ENCODE measurements at regions not wholly inside any gene's neighbourhood (a gene's known extent, or its start where the extent isn't known, plus 50 kb on each side); places are given as distances from the start of the nearest gene placed in this dataset.

DNA sequence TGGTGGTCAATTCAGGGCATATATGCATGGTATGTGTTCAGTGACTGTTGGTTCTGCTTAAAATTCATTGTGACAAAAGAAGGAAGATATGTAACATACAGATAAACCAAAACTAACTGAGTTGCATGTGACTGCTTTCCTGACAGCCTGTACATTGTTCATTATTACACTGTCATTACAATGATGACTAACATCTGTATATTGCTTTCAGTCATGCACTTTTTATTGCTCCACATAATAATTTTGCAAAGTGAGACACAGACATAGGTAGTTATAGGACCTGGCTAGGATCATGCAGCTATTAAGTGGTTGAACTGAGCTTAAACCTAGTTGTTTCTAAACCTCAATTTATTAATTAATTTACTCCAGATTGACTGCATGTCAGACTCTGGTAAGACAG, 703.2 kb downstream of the HDGFL1 start:
- Mint-ChIP-seq H3K9me3 (peaks cover 2 to 22% (median 7%) of the 10 kb centered on the region in 6 donors), H3K36me3 (no peaks in the 10 kb centered on the region), H3K4me3 (no peak overlapping the region), H3K27me3 (ENCODE audit: low read depth in 3 of 3) (peaks cover 0 to 2% (median 0%) of the 10 kb centered on the region in 3 donors), H3K27ac (no peak overlapping the region), H3K4me1 (no peaks in the 10 kb centered on the region)
- no peak for DNase-seq

DNA sequence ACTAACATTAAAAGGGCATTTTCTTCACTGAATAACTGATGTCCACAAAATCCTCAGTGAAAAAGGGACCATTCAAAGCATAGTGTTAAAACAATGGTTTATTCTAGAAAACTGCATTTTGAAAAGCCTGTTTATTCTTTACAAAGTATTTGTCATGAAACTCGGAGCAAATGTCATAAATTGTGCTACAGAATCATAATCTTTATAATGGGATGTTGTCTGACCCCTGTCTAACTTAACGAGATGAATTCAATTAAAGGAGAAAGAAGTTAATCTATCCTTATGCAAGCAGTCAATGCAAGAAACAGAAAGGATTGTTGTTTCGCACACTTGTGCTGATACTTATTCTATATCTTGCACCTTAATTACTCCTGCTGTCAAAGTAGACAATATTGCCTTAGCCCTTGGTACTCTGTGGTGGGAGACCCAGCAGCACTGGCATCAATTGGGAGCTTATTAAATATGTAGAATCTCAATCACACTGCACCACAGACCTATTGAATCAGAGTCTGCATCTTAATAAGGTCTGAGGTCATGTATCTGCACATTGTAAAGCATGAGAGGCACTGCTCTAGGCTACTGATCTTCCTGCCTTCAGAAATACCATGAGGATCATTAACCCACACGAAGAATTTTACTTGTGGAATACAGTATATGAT, 708.3 kb downstream of the HDGFL1 start:
- H3K4me1 Mint-ChIP-seq = no peaks in the 10 kb centered on the region
- no peaks in the 10 kb centered on the region for H3K36me3 Mint-ChIP-seq
- DNase-seq = no peak
- H3K27ac Mint-ChIP-seq = no peak overlapping the region
- H3K9me3 Mint-ChIP-seq = peaks cover 3 to 32% (median 6%) of the 10 kb centered on the region in 6 donors
- no peak overlapping the region for H3K4me3 Mint-ChIP-seq
- no peaks in the 10 kb centered on the region for H3K27me3 Mint-ChIP-seq (ENCODE audit: low read depth in 3 of 3)

DNA sequence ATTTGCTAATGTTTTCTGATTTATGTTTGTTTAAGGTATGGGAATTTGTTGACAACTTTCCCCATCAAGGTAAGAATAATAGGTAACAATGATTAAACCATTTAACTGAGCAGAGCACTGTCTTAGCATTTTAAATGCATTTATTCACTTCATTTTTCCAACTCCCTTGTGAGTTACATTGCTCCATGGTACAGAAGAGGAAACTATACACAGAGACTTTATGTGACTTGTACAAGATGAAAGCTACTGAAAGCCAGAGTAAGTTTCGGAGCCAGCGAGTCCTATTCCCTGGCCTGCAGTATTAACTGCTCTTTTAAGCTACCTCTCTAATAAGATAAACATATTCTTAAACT, 708.8 kb downstream of the HDGFL1 start:
- DNase-seq = no peak
- peaks cover 3 to 34% (median 8%) of the 10 kb centered on the region in 6 donors for H3K9me3 Mint-ChIP-seq
- no peaks in the 10 kb centered on the region for H3K36me3 Mint-ChIP-seq
- no peaks in the 10 kb centered on the region for H3K27me3 Mint-ChIP-seq (ENCODE audit: low read depth in 3 of 3)
- H3K4me1 Mint-ChIP-seq = no peaks in the 10 kb centered on the region
- H3K4me3 Mint-ChIP-seq = no peak overlapping the region
- H3K27ac Mint-ChIP-seq = no peak overlapping the region

DNA sequence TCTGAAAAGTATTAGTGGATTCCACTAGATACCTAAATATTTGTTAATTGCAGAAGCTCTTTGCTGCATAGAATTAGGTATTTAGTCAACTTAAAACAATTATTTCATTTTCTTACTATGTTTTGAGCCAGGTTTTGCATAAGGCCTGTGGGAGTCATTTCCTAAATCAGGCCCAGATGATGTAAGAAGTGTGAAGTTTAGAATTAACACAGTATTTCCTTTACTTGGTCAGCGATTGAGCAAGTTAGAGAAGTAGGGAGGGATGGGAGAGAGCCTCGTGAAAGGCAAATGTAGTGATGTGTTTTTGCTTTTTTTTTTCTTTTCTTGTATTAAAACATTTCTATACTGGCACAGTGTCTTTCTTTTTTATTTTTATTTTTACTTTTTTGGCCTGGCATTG, 711.1 kb downstream of the HDGFL1 start:
- H3K27ac Mint-ChIP-seq = no peak overlapping the region
- no peak overlapping the region for H3K4me3 Mint-ChIP-seq
- no peaks in the 10 kb centered on the region for H3K4me1 Mint-ChIP-seq
- no peaks in the 10 kb centered on the region for H3K36me3 Mint-ChIP-seq
- H3K27me3 Mint-ChIP-seq (ENCODE audit: low read depth in 3 of 3) = no peaks in the 10 kb centered on the region
- H3K9me3 Mint-ChIP-seq = peaks cover 4 to 46% (median 8%) of the 10 kb centered on the region in 6 donors
- DNase-seq = no peak

DNA sequence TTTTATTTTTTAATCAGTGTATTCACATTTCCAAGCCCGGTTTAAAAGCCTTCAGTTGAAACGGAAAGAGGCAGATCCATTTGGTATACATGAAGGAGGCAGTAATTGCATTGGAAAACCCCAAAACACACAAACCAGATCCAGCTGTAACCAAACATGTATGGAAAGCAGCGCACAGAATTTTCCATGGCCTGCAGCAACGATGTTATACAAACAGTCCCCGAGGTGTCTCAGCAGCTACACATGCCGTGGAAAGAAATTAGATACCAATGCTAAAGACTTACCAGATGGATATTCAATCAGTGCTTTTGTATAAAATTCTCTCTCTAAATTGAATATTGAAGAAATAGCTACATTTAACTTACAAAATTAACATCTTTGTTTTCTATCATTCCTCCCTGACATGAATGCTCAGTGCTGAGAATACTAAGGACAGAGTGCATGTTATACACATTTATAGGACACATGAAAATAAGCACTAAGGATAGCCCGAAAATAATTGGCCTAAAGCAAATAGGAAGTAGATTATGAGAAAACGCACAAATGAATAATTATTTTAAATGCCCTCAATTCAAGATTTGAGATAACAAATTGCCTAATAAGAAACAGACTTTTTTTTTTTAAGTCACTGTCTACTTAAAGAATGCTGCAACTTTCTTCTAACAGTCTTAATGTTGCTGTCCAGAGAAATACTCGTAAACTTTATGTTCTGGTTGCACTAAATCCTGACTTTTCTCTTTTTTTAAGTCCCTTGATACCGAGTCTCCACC, 713.1 kb downstream of the HDGFL1 start:
- Mint-ChIP-seq H3K4me3 (no peak overlapping the region), H3K27ac (no peak overlapping the region), H3K4me1 (no peaks in the 10 kb centered on the region), H3K27me3 (ENCODE audit: low read depth in 3 of 3) (no peaks in the 10 kb centered on the region), H3K36me3 (peaks cover 0 to 3% (median 0%) of the 10 kb centered on the region in 3 donors), H3K9me3 (peaks cover 4 to 51% (median 11%) of the 10 kb centered on the region in 6 donors)
- DNase-seq = no peak

DNA sequence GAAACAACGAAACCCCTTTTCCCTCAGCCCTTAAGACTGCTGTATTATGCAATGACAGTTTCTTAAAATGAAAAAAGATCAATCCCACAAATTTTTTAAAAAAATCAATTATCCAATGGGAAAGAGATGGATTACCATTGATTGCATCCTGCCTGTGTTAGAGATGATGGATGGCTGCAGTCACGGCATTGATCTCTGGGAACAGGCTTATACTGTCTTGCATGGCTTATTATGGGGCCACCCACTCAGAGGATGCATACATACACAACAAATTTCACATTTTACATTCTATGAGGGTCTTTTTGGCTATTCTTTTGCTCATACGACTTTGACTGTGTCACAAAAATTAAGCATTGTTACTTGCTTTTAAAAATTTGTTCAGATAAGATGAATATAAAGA, 724.3 kb downstream of the HDGFL1 start:
- peaks cover 0 to 3% (median 2%) of the 10 kb centered on the region in 3 donors for H3K27me3 Mint-ChIP-seq (ENCODE audit: low read depth in 3 of 3)
- no peak overlapping the region for H3K4me3 Mint-ChIP-seq

DNA sequence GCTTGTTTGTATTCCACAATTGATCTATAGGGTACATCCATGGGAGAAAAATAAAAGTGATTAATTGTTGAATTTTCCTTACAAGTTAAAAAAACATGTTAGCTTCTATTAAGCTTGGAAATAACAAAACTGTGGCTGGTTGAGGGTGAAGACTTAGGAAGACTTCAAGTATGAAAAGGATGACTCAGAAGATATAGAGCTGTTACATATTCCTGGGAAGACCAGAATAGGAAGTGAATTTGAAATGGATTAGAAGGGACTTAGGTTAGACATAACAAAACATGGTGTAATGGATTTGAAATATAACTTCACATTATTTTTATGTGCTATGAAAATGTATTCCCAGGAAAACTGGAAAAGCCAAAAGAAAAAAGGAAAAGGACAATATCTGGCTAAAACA, 732.2 kb downstream of the HDGFL1 start:
- no peak for DNase-seq
- H3K27ac Mint-ChIP-seq = no peak overlapping the region
- H3K9me3 Mint-ChIP-seq = peaks cover 0 to 29% (median 9%) of the 10 kb centered on the region in 6 donors
- no peaks in the 10 kb centered on the region for H3K4me1 Mint-ChIP-seq
- H3K27me3 Mint-ChIP-seq (ENCODE audit: low read depth in 3 of 3) = peaks cover 0 to 1% (median 0%) of the 10 kb centered on the region in 3 donors
- H3K36me3 Mint-ChIP-seq = no peaks in the 10 kb centered on the region
- H3K4me3 Mint-ChIP-seq = no peak overlapping the region

More for the DNA sequence above, 724.3 kb downstream of the HDGFL1 start:
- no peaks in the 10 kb centered on the region for H3K36me3 Mint-ChIP-seq
- no peak overlapping the region for H3K27ac Mint-ChIP-seq
- no peak for DNase-seq
- no peaks in the 10 kb centered on the region for H3K4me1 Mint-ChIP-seq
- H3K9me3 Mint-ChIP-seq = peaks cover 0 to 31% (median 9%) of the 10 kb centered on the region in 6 donors

DNA sequence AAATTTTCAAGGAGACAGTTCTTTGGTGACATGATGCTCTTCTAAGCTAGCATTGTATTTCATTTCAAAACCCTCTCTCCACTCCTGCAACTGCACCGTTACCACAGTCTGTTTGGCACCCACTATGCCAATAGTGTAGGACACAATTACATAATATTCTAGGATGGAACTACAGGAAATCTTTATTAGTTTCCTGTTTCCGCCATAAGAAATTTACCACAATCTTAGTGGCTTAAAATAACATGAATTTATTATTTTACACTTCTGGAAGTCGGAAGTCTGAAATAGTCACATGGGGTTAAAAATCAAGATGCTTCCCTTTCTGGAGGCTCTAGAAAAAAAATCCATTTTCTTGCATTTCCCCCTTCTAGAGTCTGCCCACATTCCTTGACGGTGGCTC, 733.1 kb downstream of the HDGFL1 start:
- Mint-ChIP-seq H3K27me3 (ENCODE audit: low read depth in 3 of 3) (peaks cover 0 to 1% (median 0%) of the 10 kb centered on the region in 3 donors), H3K9me3 (peaks cover 0 to 29% (median 8%) of the 10 kb centered on the region in 6 donors), H3K4me3 (no peak overlapping the region), H3K36me3 (no peaks in the 10 kb centered on the region), H3K27ac (no peak overlapping the region), H3K4me1 (no peaks in the 10 kb centered on the region)
- DNase-seq = no peak

DNA sequence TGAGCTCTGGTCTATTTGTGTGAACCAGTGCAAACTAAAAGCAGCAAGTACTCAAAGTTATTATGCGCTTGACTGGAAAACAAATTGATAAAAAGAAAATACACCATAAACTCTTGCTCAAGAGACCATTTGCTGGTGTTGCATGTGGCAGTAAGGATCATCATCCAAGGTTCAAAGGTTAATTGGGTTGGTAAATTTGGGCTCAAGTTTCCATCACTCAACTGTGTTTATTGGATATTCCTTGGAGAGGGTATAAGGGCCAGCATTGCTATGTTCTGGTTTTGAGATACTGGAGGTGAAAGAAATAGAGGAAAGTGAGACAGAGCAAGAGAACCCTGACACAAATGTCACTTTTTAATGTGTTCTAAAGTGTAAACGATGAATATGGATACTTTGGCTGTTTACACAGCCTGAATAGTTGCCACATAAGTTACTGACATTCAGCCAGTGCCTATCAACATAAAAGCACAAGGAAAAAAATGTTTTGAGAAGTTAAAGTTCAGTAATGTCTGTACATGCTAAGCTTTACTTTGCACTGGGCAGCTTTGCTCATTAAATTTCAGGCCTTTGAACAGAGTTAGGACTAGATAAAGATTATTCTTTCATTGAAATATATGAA, 736.1 kb downstream of the HDGFL1 start:
- Mint-ChIP-seq H3K4me3 (no peak overlapping the region), H3K4me1 (no peaks in the 10 kb centered on the region), H3K36me3 (no peaks in the 10 kb centered on the region), H3K9me3 (peaks cover 4 to 28% (median 12%) of the 10 kb centered on the region in 6 donors), H3K27ac (no peak overlapping the region), H3K27me3 (ENCODE audit: low read depth in 3 of 3) (peaks cover 0 to 2% (median 1%) of the 10 kb centered on the region in 3 donors)
- DNase-seq = no peak

DNA sequence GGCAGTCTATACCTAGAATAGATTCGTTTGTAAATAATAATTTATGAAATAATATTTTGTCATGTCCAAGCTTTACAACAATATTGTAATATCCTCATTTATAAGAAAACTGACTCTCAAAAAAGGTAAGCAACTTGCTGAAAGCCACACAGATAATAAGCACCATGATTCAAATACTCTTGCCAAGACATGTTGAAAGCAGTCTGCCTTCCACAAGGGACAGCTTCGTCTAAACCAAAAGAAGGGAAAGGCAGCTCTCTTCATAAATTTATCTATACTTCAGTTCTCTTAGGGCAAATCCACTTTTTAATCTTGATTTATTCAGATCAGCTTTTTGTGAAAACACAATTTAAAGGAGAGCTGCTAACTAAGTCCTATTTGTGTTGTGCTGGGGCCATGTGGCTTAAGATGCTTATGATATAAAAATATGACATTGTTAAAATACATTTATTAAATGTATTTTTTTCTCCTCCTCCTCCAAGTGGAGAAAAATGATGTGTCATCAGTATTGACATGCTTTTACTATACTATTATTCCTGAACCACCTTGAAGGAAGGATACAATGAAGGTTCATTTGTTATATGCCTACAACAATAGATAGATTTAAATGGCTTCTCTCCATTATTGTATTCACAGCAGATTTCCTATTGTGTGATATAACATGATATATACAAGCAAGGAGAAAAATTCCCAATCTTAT, 737.0 kb downstream of the HDGFL1 start:
- H3K36me3 Mint-ChIP-seq = no peaks in the 10 kb centered on the region
- peaks cover 1 to 2% (median 2%) of the 10 kb centered on the region in 3 donors for H3K27me3 Mint-ChIP-seq (ENCODE audit: low read depth in 3 of 3)
- peaks cover 6 to 32% (median 12%) of the 10 kb centered on the region in 6 donors for H3K9me3 Mint-ChIP-seq
- DNase-seq = no peak
- no peak overlapping the region for H3K27ac Mint-ChIP-seq
- no peak overlapping the region for H3K4me3 Mint-ChIP-seq
- H3K4me1 Mint-ChIP-seq = no peaks in the 10 kb centered on the region

DNA sequence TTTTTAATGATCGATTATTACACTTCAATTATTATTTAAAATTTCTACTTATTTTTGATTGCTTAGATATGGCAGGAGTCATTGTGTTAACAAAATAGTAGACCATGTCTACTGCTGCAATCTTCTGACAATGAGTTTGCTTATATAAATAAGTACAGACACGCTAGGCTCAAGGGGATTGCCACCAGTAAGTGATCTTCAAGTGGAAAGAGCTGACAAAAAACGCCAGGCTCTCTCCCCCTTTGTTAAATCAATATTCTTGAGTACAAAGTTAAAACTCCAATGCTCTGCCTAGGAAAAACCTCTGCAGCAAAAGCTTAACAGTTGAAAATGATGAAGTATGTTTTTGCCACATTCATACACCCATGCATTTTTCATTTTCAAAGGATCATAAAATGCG, 738.1 kb downstream of the HDGFL1 start:
- H3K27ac Mint-ChIP-seq = no peak overlapping the region
- H3K27me3 Mint-ChIP-seq (ENCODE audit: low read depth in 3 of 3) = peaks cover 0 to 2% (median 2%) of the 10 kb centered on the region in 3 donors
- H3K36me3 Mint-ChIP-seq = no peaks in the 10 kb centered on the region
- H3K9me3 Mint-ChIP-seq = peaks cover 6 to 26% (median 10%) of the 10 kb centered on the region in 6 donors
- DNase-seq = no peak
- H3K4me3 Mint-ChIP-seq = no peak overlapping the region
- H3K4me1 Mint-ChIP-seq = no peaks in the 10 kb centered on the region

DNA sequence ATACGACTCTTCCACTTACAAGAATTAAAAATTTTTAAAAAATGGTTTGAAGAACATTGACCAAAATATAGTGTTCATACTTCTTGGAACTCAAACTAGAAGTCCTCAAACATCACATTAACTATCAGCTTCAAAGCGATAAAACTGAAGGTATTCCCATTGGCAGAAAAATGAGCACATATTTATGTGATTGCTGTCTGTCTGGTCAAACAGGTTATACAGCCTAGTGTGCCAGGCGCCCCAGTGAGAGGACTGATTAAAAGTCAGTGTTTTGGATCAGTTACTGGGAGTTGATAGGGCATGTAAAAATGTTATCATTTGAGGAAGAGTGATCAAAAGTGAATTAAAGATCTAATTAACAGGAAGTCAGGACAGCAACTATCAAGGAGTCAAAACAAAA, 738.8 kb downstream of the HDGFL1 start:
- no peak for DNase-seq
- peaks cover 4 to 27% (median 12%) of the 10 kb centered on the region in 6 donors for H3K9me3 Mint-ChIP-seq
- no peaks in the 10 kb centered on the region for H3K36me3 Mint-ChIP-seq
- peaks cover 0 to 3% (median 2%) of the 10 kb centered on the region in 3 donors for H3K27me3 Mint-ChIP-seq (ENCODE audit: low read depth in 3 of 3)
- H3K4me1 Mint-ChIP-seq = no peaks in the 10 kb centered on the region
- no peak overlapping the region for H3K27ac Mint-ChIP-seq
- H3K4me3 Mint-ChIP-seq = no peak overlapping the region

DNA sequence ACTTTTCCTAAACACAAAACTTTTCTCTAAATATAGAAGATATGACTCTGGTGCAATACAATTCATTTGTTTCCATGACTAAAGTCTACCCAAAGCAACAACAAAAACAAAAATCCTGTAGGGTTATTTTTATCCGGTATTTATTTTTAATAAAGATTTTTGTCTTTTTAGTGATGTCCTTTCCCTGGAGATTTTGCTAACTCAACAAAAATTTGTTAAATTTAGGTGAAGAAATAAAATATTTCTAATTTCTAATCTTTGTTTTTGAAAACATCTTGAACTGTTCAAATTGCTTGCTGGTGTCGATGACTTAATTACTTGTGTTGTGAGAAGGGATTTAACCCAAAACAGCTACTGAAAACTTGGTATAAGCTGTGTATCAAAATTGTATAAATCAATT, 741.8 kb downstream of the HDGFL1 start:
- peaks cover 4 to 11% of the 10 kb centered on the region in 2 donors for H3K4me1 Mint-ChIP-seq
- no peak overlapping the region for H3K27ac Mint-ChIP-seq
- peaks cover 4 to 35% (median 17%) of the 10 kb centered on the region in 6 donors for H3K9me3 Mint-ChIP-seq
- peaks cover 0 to 4% (median 2%) of the 10 kb centered on the region in 3 donors for H3K27me3 Mint-ChIP-seq (ENCODE audit: low read depth in 3 of 3)
- no peak overlapping the region for H3K4me3 Mint-ChIP-seq
- no peak for DNase-seq
- no peaks in the 10 kb centered on the region for H3K36me3 Mint-ChIP-seq

DNA sequence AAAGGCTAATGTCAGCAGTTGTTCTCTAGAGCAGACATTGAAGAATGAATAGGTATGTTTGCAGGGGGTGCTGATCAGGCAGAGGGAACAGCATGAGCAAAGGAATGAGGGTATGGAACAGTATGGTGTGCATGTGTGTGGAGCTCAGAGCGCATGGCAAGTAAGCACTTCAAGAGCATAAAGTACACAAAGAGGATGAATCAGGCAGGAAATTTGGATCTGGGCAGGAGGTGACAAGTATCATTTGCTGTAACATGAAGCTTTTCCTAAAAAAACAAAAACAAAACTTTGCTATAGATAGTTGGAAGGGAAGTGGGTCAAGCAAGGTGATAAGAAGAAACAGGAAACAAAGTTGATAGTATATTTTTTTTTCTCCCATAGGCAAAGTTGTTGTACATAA, 746.8 kb downstream of the HDGFL1 start:
- Mint-ChIP-seq H3K36me3 (no peaks in the 10 kb centered on the region), H3K4me1 (peaks cover 4 to 18% of the 10 kb centered on the region in 2 donors), H3K4me3 (no peak overlapping the region), H3K27me3 (ENCODE audit: low read depth in 3 of 3) (peaks cover 0 to 2% (median 0%) of the 10 kb centered on the region in 3 donors), H3K27ac (no peak overlapping the region), H3K9me3 (peaks cover 2 to 40% (median 8%) of the 10 kb centered on the region in 6 donors)
- DNase-seq = no peak

All from immature natural killer cell (primary cell).